ENCODE measurements at regions not wholly inside any gene's neighbourhood (a gene's known extent, or its start where the extent isn't known, plus 50 kb on each side); places are given as distances from the start of the nearest gene placed in this dataset.

- DNase-seq, result no peak
These were observed 199.1 kb upstream of the SLC30A5 start for GRCh38 chr5:68894673-68895072.

DNA sequence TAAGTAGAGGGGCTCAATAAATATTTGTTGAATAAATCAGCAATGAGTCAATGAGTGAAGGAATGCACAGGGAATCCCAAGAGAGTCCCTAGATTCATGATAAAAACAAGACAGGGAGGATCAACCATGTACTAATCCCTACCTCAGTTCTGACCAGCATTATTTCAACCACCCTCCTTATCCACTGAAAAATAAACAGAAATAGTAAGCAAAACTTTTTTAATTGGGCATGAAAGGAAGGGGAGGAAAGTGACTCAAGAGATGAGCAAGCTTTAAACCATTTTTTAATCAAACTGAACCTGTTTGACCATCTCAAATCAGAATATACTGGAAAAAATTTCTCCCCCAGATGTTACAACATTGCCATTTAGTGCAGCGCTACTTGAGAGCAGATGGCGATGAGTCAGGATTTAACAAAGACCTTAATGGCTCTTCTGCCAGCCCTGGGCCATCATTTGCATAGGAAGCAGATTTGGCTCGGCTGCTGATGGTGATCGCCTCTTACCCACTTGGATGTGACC is 194.8 kb upstream of the SLC30A5 start:
- no peak for DNase-seq

GRCh38 chr5:68911840-68912690 is 181.7 kb upstream of the SLC30A5 start:
- no peak for DNase-seq

- DNase-seq, result no peak
These were observed 178.7 kb upstream of the SLC30A5 start for GRCh38 chr5:68915079-68915478.

- DNase-seq, result no peak
These were observed 175.5 kb upstream of the SLC30A5 start for GRCh38 chr5:68918306-68918705.

DNA sequence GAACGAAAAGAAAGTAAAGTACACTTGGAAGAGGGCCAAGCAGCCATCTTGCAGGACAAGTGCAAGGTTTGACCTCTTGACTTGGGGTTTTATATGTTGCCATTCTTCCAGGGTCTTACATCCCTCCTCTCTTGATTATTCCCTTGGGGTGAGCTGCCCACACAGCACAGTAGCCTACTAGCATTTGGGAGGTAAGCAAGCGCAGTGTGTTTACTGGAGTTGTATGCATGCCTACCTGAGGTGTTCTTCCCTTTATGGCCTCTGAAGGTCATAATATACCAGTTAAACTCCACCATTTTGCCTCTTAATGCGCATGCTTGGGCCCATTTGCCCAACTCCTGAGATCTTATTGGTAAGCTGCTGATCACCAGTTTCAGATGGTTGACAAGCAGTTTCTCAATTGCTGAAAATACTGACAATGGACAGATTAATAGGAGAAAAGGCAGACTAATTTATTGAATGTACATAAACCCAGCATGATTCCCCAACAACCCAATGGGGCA is 173.8 kb upstream of the SLC30A5 start:
- no peak for DNase-seq

- no peak for DNase-seq
These were observed 172.9 kb upstream of the SLC30A5 start for GRCh38 chr5:68920888-68921287.

GRCh38 chr5:68922172-68922987 is 171.4 kb upstream of the SLC30A5 start:
- no peak for DNase-seq

DNA sequence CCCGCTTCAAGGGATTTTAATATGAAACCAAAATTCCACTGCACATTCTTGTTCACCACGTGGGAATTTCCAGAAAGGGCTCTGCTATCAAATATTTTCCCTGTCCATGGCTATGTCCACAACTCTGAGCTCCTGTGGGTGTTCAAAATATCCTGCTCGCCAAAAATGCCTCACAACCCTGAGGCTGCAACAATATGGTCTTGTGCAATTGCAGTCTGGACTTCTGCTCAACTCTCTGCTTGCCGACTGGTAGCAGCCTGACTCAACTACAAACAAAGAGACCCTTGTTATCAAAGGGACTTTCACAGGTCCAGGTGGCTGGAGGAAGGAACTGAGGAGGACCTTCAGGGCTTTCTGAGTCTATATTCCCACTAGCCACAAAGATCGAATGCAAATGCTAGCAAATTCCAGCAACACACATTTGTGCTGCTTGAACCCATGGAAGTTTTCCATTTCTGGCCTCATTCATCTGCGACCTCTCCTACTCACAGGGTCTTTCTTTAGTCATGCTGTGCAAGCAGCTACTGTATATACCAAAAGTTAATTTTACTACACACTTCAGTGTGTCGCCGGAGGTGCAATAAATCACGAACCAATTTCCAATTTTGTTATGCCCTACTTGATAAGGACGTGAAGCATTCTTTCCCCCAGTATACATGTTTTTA is 169.2 kb upstream of the SLC30A5 start:
- no peak for DNase-seq

DNA sequence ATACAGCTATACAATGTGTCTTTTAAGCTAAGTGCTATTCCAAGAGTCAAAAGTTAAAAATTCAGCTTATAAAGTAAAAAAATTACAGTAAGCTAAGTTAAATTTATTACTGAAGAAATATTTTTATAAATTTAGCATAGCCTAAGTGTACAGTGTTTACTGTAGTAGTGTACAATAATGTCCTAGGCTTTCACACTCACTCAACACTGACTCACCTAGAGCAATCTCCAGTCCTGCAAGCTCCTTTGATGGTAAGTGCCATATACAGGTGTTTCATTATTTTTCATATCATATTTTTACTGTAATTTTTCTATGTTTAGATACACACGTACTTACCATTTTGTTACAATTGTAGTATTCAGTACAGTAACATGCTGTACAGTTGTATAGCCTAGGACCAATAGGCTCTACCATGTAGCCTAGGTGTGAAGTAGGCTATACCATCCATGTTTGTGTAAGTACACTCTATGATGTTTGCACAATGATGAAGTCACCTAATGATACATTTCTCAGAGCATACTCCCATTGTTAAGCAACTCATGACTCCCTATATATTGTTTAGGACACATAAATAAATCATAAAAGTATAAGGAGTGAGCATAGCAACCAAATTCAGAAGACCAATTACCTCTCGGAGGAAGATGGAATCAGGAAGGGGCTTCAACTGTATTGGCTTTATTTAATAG is 165.1 kb upstream of the SLC30A5 start:
- no peak for DNase-seq

GRCh38 chr5:68930139-68930538 is 163.7 kb upstream of the SLC30A5 start:
- DNase-seq, result no peak

DNA sequence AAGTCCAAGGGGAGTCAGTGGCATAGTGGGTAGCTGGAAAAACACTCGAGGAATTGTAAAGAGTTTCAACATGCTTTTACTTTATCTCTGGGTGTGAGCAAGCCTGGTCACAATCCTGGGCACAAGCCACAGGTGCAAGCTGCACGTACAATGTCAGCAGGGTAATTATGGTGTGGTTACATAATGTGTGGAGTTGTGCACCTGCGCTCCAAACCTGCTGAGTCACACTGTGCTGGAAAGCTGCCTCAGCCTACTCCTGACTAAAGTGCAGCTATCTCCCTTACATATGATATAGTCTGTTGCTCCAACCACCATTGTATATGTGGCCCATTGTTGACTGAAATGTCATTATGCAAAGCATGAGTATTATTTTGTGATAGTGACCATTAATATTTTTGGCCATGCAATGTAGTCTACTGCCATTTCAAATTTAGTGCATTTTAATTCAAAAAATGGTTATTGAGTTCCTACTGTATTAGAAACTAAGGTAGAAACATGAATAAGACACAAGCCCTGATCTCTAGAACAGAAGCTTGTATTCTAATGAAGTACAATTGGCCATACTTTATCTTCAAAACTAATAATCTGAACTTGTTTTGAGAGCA is 160.9 kb upstream of the SLC30A5 start:
- peak; percentile 27 for DNase-seq

DNA sequence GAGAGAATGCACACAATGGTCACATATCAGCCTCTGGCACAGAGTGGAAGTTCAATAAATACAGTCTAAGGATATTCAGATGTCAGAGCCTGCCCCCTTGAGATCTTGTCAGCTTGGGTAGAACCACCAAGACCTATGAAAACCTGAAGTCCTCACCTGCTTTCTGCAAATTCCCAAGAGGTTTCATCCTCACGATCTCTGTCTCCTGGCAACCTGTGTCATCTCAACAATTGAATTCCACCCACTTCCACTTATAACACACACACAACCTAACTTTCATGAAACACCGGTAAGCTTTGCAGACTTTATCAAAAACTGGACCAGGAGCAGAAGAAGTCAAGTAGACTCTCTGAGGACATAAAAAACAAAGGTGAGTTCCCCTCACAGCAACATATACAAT is 151.6 kb upstream of the SLC30A5 start:
- no peak for DNase-seq

DNA sequence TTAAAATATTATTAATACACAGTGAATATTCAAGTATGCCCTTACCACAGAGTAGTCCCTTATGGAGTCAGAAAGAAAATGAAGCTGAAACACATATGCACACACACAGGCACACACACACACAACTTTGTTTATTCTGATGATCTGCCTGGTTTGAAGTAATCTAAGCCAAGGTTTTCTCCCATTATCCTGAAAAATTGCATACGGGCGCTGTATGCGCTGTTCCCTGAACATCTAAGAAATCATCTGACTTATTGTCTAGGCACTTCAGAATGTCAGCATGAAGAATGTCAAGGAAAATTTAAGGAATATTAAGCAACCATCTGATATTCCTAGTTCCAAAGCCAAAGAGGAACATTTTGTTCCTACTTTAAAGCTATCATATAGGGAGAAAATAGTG is 147.1 kb upstream of the SLC30A5 start:
- no peak for DNase-seq

GRCh38 chr5:68947986-68948385 is 145.8 kb upstream of the SLC30A5 start:
- no peak for DNase-seq

- no peak for DNase-seq
These were observed 144.6 kb upstream of the SLC30A5 start for GRCh38 chr5:68949256-68949655.

GRCh38 chr5:68949711-68950110 is 144.1 kb upstream of the SLC30A5 start:
- no peak for DNase-seq

- DNase-seq, result no peak
These were observed 143.7 kb upstream of the SLC30A5 start for GRCh38 chr5:68950125-68950524.

DNA sequence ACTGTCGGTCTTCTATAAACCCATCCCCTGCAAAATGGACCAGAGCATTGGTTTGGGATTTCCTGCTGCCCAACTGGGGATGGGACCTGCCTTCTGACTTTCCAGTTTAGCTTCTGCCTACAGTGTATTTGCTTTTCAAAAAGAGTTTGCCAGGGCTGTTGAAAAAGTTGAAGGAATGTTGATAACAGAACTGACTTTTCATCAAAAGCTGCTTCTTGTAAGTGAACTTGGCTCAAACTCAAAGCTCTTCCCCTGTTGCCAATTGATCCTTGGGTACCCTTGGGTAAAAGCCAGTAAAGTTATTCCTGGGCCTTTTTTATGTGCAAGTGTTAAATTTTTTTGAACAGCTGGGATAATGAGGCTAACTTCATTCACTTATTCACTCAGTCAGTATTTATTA is 142.9 kb upstream of the SLC30A5 start:
- no peak for DNase-seq

DNA sequence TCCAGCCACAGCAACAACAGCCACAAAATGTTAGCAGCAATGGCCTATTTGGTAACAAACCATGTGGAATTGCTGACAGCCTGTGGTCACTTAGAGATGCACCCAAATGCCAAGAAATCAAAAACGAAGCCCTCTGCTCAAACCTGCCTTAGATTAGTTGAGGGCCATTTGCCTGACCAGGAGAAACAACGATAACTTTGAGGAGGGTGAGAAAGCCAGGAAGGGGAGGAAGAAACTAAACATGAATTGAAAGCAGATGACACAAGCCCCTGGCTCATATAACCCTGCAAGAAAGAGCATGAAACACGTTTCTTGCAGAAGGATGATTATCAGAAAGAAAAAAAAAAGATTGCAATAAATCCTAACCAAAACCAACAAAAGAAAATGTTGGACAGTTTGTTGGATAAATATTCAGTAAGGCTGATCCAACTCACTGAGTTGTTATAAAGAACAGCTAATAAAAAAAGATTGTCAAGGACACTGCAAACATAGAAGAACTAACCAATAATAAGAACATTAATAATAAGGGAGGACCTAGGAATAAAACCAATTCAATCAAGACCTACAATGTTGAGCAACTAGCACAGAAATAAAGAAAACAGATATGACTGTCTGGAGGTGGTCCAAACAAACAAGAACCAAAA is 140.5 kb upstream of the SLC30A5 start:
- DNase-seq, result no peak

DNA sequence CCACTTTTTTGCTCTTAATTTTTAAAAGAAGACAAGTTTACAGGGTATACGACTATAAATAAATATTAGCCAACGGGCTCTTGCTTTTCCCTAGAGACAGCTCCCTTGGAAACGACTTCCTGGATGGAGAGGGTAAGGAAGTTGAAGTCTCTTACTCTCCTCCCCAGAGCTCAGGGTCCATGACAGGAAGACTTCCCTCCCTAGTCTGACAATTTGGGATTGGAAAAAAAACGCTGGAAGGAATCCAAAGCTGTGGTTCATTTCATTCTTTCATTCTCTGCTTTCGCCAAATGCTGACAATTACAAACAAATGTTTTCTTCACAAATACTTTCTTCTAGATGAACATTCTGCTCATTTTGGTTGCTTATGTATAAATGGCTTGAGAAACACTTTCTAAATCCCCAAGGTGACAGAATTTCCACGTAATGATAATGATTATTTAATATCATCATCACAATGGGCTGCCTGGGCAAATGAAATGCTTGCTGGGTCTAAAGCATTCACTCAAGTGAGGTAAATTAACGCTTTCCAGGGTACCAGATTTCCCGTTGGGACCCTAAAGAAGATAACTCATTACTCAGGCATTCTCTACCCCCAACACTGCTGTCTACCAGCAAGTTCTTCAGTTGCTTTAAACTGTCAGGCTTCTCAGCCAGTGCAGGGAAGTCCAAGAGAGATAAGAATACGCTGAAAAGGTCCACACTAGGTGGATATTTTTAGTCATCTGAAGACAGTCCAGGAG is 139.8 kb upstream of the SLC30A5 start:
- no peak for DNase-seq
